NCI-H2171 treated with DMSO at 0.1 percent for 48 hours (cell line): ENCODE measurements at regions not wholly inside any gene's neighbourhood (a gene's known extent, or its start where the extent isn't known, plus 50 kb on each side); places are given as distances from the start of the nearest gene placed in this dataset.
"Not testable (repeated sequence)": the region's sequence is repeated elsewhere in the genome, so short reads cannot be mapped to it uniquely, and the experiment has no call there.

ENCODE experiments used
- DNase-seq: peaks from one replicate; lab custom pipeline; 2025; lab: John Stamatoyannopoulos, UW

GRCh38 chr6:57985734-57986133 lies 668.3 kb downstream of the PRIM2 start:
- DNase-seq: peak; percentile 79

- not testable (repeated sequence) for DNase-seq
Observed at GRCh38 chr6:57986584-57986983, 669.2 kb downstream of the PRIM2 start.

GRCh38 chr6:57989520-57990080 lies 672.2 kb downstream of the PRIM2 start:
- not testable (repeated sequence) for DNase-seq

GRCh38 chr6:57998858-57999619 lies 681.6 kb downstream of the PRIM2 start:
- not testable (repeated sequence) for DNase-seq

- not testable (repeated sequence) for DNase-seq
Observed at GRCh38 chr6:58000233-58000632, 682.8 kb downstream of the PRIM2 start.

- peak; percentile 28 for DNase-seq
Observed at GRCh38 chr6:58003417-58004167, 686.2 kb downstream of the PRIM2 start.

- not testable (repeated sequence) for DNase-seq
Observed at GRCh38 chr6:58007334-58008000, 690.0 kb downstream of the PRIM2 start.

GRCh38 chr6:58008001-58008335 lies 690.5 kb downstream of the PRIM2 start:
- DNase-seq: not testable (repeated sequence)

- not testable (repeated sequence) for DNase-seq
Observed at GRCh38 chr6:58011954-58012600, 694.6 kb downstream of the PRIM2 start.

GRCh38 chr6:58016614-58017013 lies 699.2 kb downstream of the PRIM2 start:
- not testable (repeated sequence) for DNase-seq

GRCh38 chr6:58028188-58028587 lies 710.8 kb downstream of the PRIM2 start:
- DNase-seq: not testable (repeated sequence)

GRCh38 chr6:58038213-58038612 lies 720.8 kb downstream of the PRIM2 start:
- DNase-seq: not testable (repeated sequence)

GRCh38 chr6:58046584-58046983 lies 729.2 kb downstream of the PRIM2 start:
- not testable (repeated sequence) for DNase-seq

- not testable (repeated sequence) for DNase-seq
Observed at GRCh38 chr6:58047389-58047788, 730.0 kb downstream of the PRIM2 start.

GRCh38 chr6:58047865-58048264 lies 730.4 kb downstream of the PRIM2 start:
- not testable (repeated sequence) for DNase-seq

GRCh38 chr6:58055465-58056176 lies 738.2 kb downstream of the PRIM2 start:
- DNase-seq: not testable (repeated sequence)

GRCh38 chr6:58059701-58060100 lies 742.3 kb downstream of the PRIM2 start:
- peak; percentile 22 for DNase-seq

GRCh38 chr6:58063542-58063941 lies 746.1 kb downstream of the PRIM2 start:
- not testable (repeated sequence) for DNase-seq

GRCh38 chr6:58067867-58068548 lies 750.6 kb downstream of the PRIM2 start:
- DNase-seq: not testable (repeated sequence)

- DNase-seq: no peak
Observed at GRCh38 chr6:58073263-58073662, 755.8 kb downstream of the PRIM2 start.
